GM18507 (cell line): ENCODE measurements at regions not wholly inside any gene's neighbourhood (a gene's known extent, or its start where the extent isn't known, plus 50 kb on each side); places are given as distances from the start of the nearest gene placed in this dataset.

Source experiments
- DNase-seq: peaks from one replicate; pipeline ENCODE4 v3.0.0; 2011; ENCODE audit warnings: low read depth; ENCODE audit not compliant: insufficient read length; ENCODE audit errors: extremely low spot score
- FAIRE-seq: peaks from 2 replicates; lab custom pipeline; 2011; peaks lifted over from hg19 to GRCh38; lab: Jason Lieb, UNC

- no peak for FAIRE-seq
Observed at GRCh38 chr16:50889276-50889675, 147.4 kb downstream of the CYLD start.

GRCh38 chr16:50888486-50889261 is 146.8 kb downstream of the CYLD start:
- DNase-seq (no peak), FAIRE-seq (no peak)

More at GRCh38 chr16:50889276-50889675, 147.4 kb downstream of the CYLD start:
- no peak for DNase-seq

GRCh38 chr16:50887500-50888298 is 145.8 kb downstream of the CYLD start:
- FAIRE-seq (no peak), DNase-seq (no peak)

GRCh38 chr16:50884066-50884860 is 142.4 kb downstream of the CYLD start:
- no peak for FAIRE-seq
- DNase-seq = no peak

- FAIRE-seq = no peak
Observed at GRCh38 chr16:50881956-50882355, 140.1 kb downstream of the CYLD start.

GRCh38 chr16:50881331-50881830 is 139.5 kb downstream of the CYLD start:
- DNase-seq (no peak), FAIRE-seq (no peak)

More at GRCh38 chr16:50881956-50882355, 140.1 kb downstream of the CYLD start:
- no peak for DNase-seq

GRCh38 chr16:50880926-50881325 is 139.0 kb downstream of the CYLD start:
- FAIRE-seq = no peak
- no peak for DNase-seq

GRCh38 chr16:50879873-50880695 is 138.2 kb downstream of the CYLD start:
- FAIRE-seq (no peak), DNase-seq (no peak)

GRCh38 chr16:50878966-50879615 is 137.2 kb downstream of the CYLD start:
- no peak for DNase-seq
- FAIRE-seq = no peak

GRCh38 chr16:50878536-50878935 is 136.7 kb downstream of the CYLD start:
- no peak for DNase-seq
- no peak for FAIRE-seq

- FAIRE-seq = no peak
- DNase-seq = no peak
Observed at GRCh38 chr16:50876263-50876662, 134.4 kb downstream of the CYLD start.

GRCh38 chr16:50868577-50868976 is 126.7 kb downstream of the CYLD start:
- DNase-seq (no peak), FAIRE-seq (no peak)

- FAIRE-seq (no peak), DNase-seq (no peak)
Observed at GRCh38 chr16:50866806-50867205, 124.9 kb downstream of the CYLD start.

- FAIRE-seq (no peak), DNase-seq (no peak)
Observed at GRCh38 chr16:50864386-50864785, 122.5 kb downstream of the CYLD start.

- FAIRE-seq = no peak
- no peak for DNase-seq
Observed at GRCh38 chr16:50863644-50864144, 121.8 kb downstream of the CYLD start.

GRCh38 chr16:50862818-50863643 is 121.1 kb downstream of the CYLD start:
- no peak for FAIRE-seq
- no peak for DNase-seq

- DNase-seq (no peak), FAIRE-seq (no peak)
Observed at GRCh38 chr16:50861970-50862411, 120.1 kb downstream of the CYLD start.
